ENCODE measurements at regions not wholly inside any gene's neighbourhood (a gene's known extent, or its start where the extent isn't known, plus 50 kb on each side); places are given as distances from the start of the nearest gene placed in this dataset.

GRCh38 chr4:111855308-111855707 is 289.9 kb upstream of the FAM241A start:
- no peak for DNase-seq (ENCODE audit: low read depth in 3 of 3)

- no peak for DNase-seq (ENCODE audit: low read depth in 3 of 3)
Measured at GRCh38 chr4:111864066-111864465, 281.2 kb upstream of the FAM241A start.

- no peak for DNase-seq (ENCODE audit: low read depth in 3 of 3)
Measured at GRCh38 chr4:111869339-111869738, 275.9 kb upstream of the FAM241A start.

GRCh38 chr4:111871802-111872201 is 273.5 kb upstream of the FAM241A start:
- no peak for DNase-seq (ENCODE audit: low read depth in 3 of 3)

- no peak for DNase-seq (ENCODE audit: low read depth in 3 of 3)
Measured at GRCh38 chr4:111873801-111874200, 271.5 kb upstream of the FAM241A start.

GRCh38 chr4:111879539-111879938 is 265.7 kb upstream of the FAM241A start:
- DNase-seq (ENCODE audit: low read depth in 3 of 3) = no peak

- DNase-seq (ENCODE audit: low read depth in 3 of 3) = no peak
Measured at GRCh38 chr4:111880116-111880515, 265.1 kb upstream of the FAM241A start.

GRCh38 chr4:111883557-111883999 is 261.7 kb upstream of the FAM241A start:
- DNase-seq (ENCODE audit: low read depth in 3 of 3) = no peak

GRCh38 chr4:111890412-111890811 is 254.8 kb upstream of the FAM241A start:
- no peak for DNase-seq (ENCODE audit: low read depth in 3 of 3)

- no peak for DNase-seq (ENCODE audit: low read depth in 3 of 3)
Measured at GRCh38 chr4:111905511-111905910, 239.7 kb upstream of the FAM241A start.

GRCh38 chr4:111919639-111920038 is 225.6 kb upstream of the FAM241A start:
- no peak for DNase-seq (ENCODE audit: low read depth in 3 of 3)

GRCh38 chr4:111921714-111922113 is 223.5 kb upstream of the FAM241A start:
- no peak for DNase-seq (ENCODE audit: low read depth in 3 of 3)

- no peak for DNase-seq (ENCODE audit: low read depth in 3 of 3)
Measured at GRCh38 chr4:111923786-111924185, 221.5 kb upstream of the FAM241A start.

- DNase-seq (ENCODE audit: low read depth in 3 of 3) = no peak
Measured at GRCh38 chr4:111924696-111925095, 220.6 kb upstream of the FAM241A start.

- DNase-seq (ENCODE audit: low read depth in 3 of 3) = no peak
Measured at GRCh38 chr4:111930659-111931058, 214.6 kb upstream of the FAM241A start.

GRCh38 chr4:111933703-111934102 is 211.6 kb upstream of the FAM241A start:
- DNase-seq (ENCODE audit: low read depth in 3 of 3) = no peak

- no peak for DNase-seq (ENCODE audit: low read depth in 3 of 3)
Measured at GRCh38 chr4:111934314-111934713, 210.9 kb upstream of the FAM241A start.

- DNase-seq (ENCODE audit: low read depth in 3 of 3) = no peak
Measured at GRCh38 chr4:111937368-111937767, 207.9 kb upstream of the FAM241A start.

- no peak for DNase-seq (ENCODE audit: low read depth in 3 of 3)
Measured at GRCh38 chr4:111941957-111942356, 203.3 kb upstream of the FAM241A start.

- DNase-seq (ENCODE audit: low read depth in 3 of 3) = no peak
Measured at GRCh38 chr4:111943796-111944203, 201.5 kb upstream of the FAM241A start.

GRCh38 chr4:111945014-111945413 is 200.2 kb upstream of the FAM241A start:
- no peak for DNase-seq (ENCODE audit: low read depth in 3 of 3)

- no peak for DNase-seq (ENCODE audit: low read depth in 3 of 3)
Measured at GRCh38 chr4:111946800-111947199, 198.5 kb upstream of the FAM241A start.

GRCh38 chr4:111952688-111953087 is 192.6 kb upstream of the FAM241A start:
- no peak for DNase-seq (ENCODE audit: low read depth in 3 of 3)

GRCh38 chr4:111954550-111954949 is 190.7 kb upstream of the FAM241A start:
- DNase-seq (ENCODE audit: low read depth in 3 of 3) = no peak

GRCh38 chr4:111955001-111955400 is 190.3 kb upstream of the FAM241A start:
- no peak for DNase-seq (ENCODE audit: low read depth in 3 of 3)

All from stimulated activated CD4-positive, alpha-beta T cell treated with anti-CD3 and anti-CD28 coated beads, TNF-alpha, amount 100 ng/mL, for 48 hours (primary cell).